ENCODE measurements at regions not wholly inside any gene's neighbourhood (a gene's known extent, or its start where the extent isn't known, plus 50 kb on each side); places are given as distances from the start of the nearest gene placed in this dataset.
"Not testable (repeated sequence)": the region's sequence is repeated elsewhere in the genome, so short reads cannot be mapped to it uniquely, and the experiment has no call there.

DNA sequence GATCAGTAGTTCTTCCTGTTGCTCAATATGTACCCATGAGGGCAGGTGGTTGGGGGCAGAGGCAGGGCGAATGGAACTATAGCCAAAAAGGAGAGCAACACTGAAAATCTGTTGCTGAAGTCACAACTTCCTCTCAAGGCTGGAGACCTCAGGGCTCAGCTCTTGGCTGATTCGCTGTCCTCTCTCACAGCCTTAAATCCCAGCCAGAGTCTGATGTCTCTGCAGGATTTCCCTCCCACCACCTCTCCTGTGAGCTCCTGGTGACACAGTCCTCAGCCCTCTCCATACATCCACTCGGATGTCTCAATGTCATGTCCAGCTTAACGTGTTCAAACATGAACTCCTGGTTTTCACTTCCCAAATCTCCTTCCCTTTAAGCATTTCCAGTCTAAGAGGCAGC lies 218.7 kb upstream of the FAM240B start:
- not testable (repeated sequence) for H3K9me3 ChIP-seq, ATAC-seq
- 50 to 74% (median 50%) methylated on average over 1 of the region's 4 CpGs for WGBS, 3 donors

DNA sequence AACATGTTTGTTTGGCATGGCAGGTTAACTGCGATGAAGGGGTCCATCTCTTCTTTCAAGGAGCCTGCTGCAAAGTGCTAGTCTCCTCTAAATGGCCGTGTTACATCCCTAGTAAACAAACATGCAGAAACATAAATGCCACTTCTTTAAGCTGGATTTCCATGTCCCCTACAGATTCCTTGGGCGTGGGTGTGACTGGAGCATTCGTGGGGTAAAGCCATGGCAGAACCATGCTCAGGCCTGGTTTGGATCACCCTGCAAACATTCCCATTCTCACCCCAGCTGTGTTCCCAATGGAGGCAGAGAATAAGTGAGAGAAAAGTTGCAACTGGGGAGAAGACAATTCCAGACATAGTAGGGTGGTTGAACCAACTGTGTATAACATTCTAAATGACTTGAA lies 208.0 kb upstream of the FAM240B start:
- H3K27ac ChIP-seq; H3K4me3 ChIP-seq; H3K4me1 ChIP-seq; DNase-seq; H3K9me3 ChIP-seq; intact Hi-C loops (cut with DNase I); ATAC-seq; H3K36me3 ChIP-seq (ENCODE audit: insufficient read depth in 1 of 2, low read depth in 1 of 2); H3K27me3 ChIP-seq (ENCODE audit: insufficient read depth in 3 of 3, low read length in 2 of 3): not testable (repeated sequence)
- 64 to 72% (median 67%) methylated on average over 2 of the region's 4 CpGs for WGBS, 3 donors

More for the DNA sequence above, 218.7 kb upstream of the FAM240B start:
- H3K27me3 ChIP-seq (ENCODE audit: insufficient read depth in 3 of 3, low read length in 2 of 3); intact Hi-C loops (cut with DNase I); H3K4me3 ChIP-seq; H3K4me1 ChIP-seq; H3K36me3 ChIP-seq (ENCODE audit: insufficient read depth in 1 of 2, low read depth in 1 of 2); H3K27ac ChIP-seq; DNase-seq: not testable (repeated sequence)

DNA sequence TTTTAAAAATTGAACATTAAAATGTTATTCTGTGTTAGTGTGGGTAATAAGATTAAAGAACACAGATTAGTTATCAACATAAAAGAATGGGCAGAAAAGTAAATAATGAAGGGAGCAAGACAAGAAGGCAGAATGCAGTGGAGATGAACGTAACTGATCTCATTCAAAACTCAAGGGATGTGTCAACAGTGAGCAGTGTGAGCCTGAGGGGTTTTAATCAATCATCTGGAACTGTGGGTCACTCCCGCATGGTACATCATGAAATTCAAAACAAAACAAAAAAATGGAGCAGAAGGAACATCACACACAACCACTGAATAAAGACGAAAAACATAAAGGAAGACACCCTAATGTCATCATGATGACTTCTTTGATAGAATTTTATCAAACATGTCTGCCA lies 206.6 kb upstream of the FAM240B start:
- H3K27ac ChIP-seq; DNase-seq; intact Hi-C loops (cut with DNase I); H3K27me3 ChIP-seq (ENCODE audit: insufficient read depth in 3 of 3, low read length in 2 of 3); H3K36me3 ChIP-seq (ENCODE audit: insufficient read depth in 1 of 2, low read depth in 1 of 2); H3K4me1 ChIP-seq; ATAC-seq; H3K9me3 ChIP-seq; H3K4me3 ChIP-seq: not testable (repeated sequence)
- no CpG with 5 or more reads among the region's 3 CpGs for WGBS, 3 donors

DNA sequence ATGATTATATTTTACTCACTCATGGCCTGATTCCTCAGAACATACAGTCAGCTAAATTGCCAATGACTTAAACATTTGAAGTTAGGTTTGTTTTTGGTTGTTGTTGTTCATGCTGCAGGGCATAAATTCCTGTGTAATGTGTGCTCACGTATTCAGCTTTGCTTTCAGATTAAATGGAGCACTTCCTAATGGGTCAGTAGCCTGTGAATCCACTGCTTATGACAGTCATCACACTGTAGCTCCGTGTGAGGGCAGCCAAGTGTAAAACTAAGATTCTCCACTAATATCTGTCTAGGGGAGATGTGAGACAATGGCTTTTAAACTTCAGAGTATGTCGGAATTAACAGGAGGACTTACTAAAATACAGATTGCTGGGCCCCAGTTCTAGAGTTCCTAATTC lies 201.3 kb upstream of the FAM240B start:
- intact Hi-C loops (cut with DNase I); DNase-seq; H3K4me3 ChIP-seq; H3K27ac ChIP-seq; H3K36me3 ChIP-seq (ENCODE audit: insufficient read depth in 1 of 2, low read depth in 1 of 2); H3K9me3 ChIP-seq; ATAC-seq; H3K27me3 ChIP-seq (ENCODE audit: insufficient read depth in 3 of 3, low read length in 2 of 3); H3K4me1 ChIP-seq: not testable (repeated sequence)
- no CpG with 5 or more reads among the region's 3 CpGs for WGBS, 3 donors

DNA sequence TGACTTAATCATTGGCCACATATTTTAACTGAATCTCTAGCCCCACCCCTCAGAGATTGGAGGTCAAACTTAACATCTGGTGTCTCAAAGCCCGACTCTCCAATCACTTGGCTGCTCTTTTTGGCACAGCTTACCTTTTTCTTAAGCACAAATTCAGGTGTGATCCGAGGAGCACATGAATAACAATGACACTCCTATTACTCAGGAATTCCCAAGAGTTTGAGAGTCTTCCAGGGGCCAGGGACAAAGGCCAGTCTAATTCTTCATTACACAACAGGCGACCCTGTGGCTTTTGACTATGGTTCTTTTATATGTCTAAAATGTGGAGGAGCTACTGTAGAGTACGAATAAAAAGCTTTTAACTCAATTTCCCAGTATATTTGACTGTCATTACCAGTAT lies 190.7 kb upstream of the FAM240B start:
- DNase-seq; H3K36me3 ChIP-seq (ENCODE audit: insufficient read depth in 1 of 2, low read depth in 1 of 2); ATAC-seq; H3K4me1 ChIP-seq; H3K27ac ChIP-seq; H3K4me3 ChIP-seq; H3K27me3 ChIP-seq (ENCODE audit: insufficient read depth in 3 of 3, low read length in 2 of 3); intact Hi-C loops (cut with DNase I); H3K9me3 ChIP-seq: not testable (repeated sequence)
- 47 to 64% (median 53%) methylated on average over 3 of the region's 4 CpGs for WGBS, 3 donors

DNA sequence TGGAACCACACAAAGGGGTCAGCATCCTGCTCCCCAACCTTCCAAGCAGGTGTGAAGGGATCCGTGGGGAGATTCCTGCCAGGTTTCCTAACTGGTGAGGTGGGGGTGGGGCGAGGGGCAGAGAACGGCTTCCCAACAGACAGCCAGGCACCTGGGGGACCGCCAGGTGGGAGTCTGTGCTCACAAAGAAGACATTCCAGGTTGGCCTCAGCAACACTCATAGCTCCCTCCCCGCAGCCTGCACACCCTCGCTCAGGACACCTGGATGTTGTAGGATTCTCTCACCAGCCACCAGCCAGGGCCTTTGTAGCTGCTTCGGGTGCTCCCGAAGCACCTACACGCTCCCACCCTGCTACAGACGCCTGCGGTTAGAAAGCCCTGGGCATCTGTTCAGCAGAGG lies 184.8 kb upstream of the FAM240B start:
- H3K27ac ChIP-seq; H3K4me3 ChIP-seq; H3K36me3 ChIP-seq (ENCODE audit: insufficient read depth in 1 of 2, low read depth in 1 of 2); H3K4me1 ChIP-seq; H3K27me3 ChIP-seq (ENCODE audit: insufficient read depth in 3 of 3, low read length in 2 of 3); ATAC-seq; DNase-seq; intact Hi-C loops (cut with DNase I); H3K9me3 ChIP-seq: not testable (repeated sequence)
- no CpG with 5 or more reads among the region's 11 CpGs for WGBS, 3 donors

DNA sequence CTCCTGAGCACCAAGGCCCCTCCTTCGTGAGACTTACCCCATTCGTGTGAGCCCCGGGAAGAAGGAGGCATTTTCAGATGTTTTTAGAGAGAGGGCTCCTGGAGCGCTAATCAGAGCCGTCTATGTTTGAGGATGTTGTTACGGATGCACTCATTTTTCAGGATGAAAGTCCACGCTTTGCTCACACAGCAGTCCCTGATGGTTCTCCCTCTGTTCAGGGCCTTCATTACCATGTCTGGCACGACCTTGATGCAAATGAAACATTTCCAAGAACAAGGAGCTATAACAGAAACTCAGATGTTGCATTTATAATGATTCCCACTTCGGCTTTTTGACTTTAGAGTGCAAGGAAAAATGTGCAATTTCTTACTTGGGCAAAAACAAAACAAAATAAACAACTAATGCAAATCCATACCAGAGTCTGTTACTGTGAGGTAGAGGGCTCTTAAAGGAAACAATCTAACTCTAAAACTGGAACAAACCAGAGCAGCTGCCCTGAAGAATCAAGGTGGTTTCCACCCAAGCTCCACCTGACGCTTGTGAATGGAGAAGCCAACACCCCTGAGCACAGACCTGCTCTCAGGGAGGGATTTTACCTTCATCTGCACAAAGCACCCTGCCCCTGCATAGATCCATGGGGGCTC lies 181.7 kb upstream of the FAM240B start:
- intact Hi-C loops (cut with DNase I); H3K36me3 ChIP-seq (ENCODE audit: insufficient read depth in 1 of 2, low read depth in 1 of 2); H3K27ac ChIP-seq; H3K4me3 ChIP-seq; H3K9me3 ChIP-seq; DNase-seq; ATAC-seq; H3K4me1 ChIP-seq; H3K27me3 ChIP-seq (ENCODE audit: insufficient read depth in 3 of 3, low read length in 2 of 3): not testable (repeated sequence)
- no CpG with 5 or more reads among the region's 10 CpGs for WGBS, 3 donors

DNA sequence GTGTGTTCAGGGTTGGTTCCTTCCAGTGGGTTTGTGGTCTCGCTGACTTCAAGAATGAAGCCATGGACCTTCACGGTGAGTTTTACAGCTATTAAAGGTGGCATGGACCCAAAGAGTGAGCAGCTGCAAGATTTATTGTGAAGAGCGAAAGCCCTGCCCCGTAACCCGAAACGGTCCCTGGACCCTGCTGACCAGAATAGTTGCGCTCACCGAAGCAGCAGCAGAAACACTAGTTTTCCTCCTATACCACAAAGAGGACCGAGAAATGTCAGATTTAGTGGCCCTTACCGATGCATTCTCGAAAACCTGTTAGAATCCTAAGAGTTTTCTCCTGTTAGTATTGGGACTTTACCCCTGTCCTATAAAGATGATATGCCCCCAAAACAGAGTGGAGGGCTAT lies 176.5 kb upstream of the FAM240B start:
- DNase-seq; H3K4me3 ChIP-seq; H3K9me3 ChIP-seq; H3K4me1 ChIP-seq; H3K36me3 ChIP-seq (ENCODE audit: insufficient read depth in 1 of 2, low read depth in 1 of 2); ATAC-seq; H3K27ac ChIP-seq; intact Hi-C loops (cut with DNase I); H3K27me3 ChIP-seq (ENCODE audit: insufficient read depth in 3 of 3, low read length in 2 of 3): not testable (repeated sequence)
- 40 to 44% methylated on average over 2 to 9 of the region's 11 CpGs; no CpG with 5 or more reads in 1 of the 3 donors for WGBS, 3 donors

- H3K4me1 ChIP-seq; intact Hi-C loops (cut with DNase I); H3K4me3 ChIP-seq; DNase-seq; H3K27me3 ChIP-seq (ENCODE audit: insufficient read depth in 3 of 3, low read length in 2 of 3); ATAC-seq; H3K27ac ChIP-seq; H3K9me3 ChIP-seq; H3K36me3 ChIP-seq (ENCODE audit: insufficient read depth in 1 of 2, low read depth in 1 of 2): not testable (repeated sequence)
- no CpG with 5 or more reads among the region's 1 CpG for WGBS, 3 donors
Measured at GRCh38 chr9:38895227-38895626, 175.3 kb upstream of the FAM240B start.

DNA sequence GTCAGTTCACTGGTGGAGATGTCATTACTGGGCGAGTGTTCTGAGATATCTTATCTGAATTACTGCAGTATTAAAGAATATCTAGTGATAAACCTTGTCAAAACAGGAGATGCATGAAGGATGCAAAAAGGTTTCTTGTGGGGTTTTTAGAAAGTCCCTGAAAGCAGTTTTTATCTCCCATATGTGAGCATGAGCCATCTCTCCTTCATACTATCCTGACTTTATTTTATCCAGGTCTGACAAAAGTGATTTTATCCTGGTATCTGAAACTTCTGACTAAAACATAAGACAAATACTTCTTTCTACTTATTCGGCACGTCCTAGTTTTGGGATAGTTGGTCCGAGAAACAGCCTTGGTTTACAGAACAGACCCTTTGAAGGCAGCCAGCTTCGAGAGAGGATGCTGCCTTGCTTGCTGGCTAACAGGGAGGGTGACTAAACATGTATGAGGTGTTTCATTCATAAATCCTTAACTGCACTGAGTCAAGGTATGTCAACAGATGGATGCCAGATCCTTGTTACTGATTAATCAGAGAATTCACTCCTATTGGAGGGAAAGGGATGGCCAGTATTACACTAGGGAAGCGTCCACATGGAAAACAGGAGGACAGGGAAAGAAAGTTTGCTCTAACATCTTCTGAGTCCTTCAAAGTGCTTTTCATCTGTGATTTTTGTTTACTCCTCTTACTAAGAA lies 172.8 kb upstream of the FAM240B start:
- intact Hi-C loops (cut with DNase I); H3K27ac ChIP-seq; H3K4me1 ChIP-seq; H3K27me3 ChIP-seq (ENCODE audit: insufficient read depth in 3 of 3, low read length in 2 of 3); DNase-seq; H3K4me3 ChIP-seq; ATAC-seq; H3K36me3 ChIP-seq (ENCODE audit: insufficient read depth in 1 of 2, low read depth in 1 of 2); H3K9me3 ChIP-seq: not testable (repeated sequence)
- 84 to 88% methylated on average over 4 of the region's 6 CpGs; no CpG with 5 or more reads in 1 of the 3 donors for WGBS, 3 donors

DNA sequence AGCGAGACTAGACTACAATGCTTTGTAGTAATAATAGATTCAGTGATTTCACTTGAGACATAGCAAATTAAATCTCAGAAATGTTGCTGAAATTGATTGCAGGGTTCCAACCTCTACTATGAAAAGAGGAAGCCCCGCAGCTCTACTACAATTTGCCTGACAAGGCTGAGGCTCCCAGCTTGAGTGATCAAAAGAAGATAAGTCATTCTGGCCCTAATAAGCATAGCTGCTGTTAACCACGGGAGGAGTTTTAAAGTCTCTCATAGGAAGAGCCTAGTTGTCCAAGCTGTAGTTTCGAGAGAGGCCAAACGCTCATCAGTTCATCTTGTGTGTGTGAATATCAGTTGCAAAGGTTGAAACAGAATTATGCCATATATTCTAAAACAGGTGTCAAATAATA lies 166.1 kb upstream of the FAM240B start:
- H3K4me3 ChIP-seq; ATAC-seq; DNase-seq; H3K36me3 ChIP-seq (ENCODE audit: insufficient read depth in 1 of 2, low read depth in 1 of 2); H3K27ac ChIP-seq; H3K27me3 ChIP-seq (ENCODE audit: insufficient read depth in 3 of 3, low read length in 2 of 3); H3K4me1 ChIP-seq; intact Hi-C loops (cut with DNase I); H3K9me3 ChIP-seq: not testable (repeated sequence)
- 27 to 63% methylated on average over 1 of the region's 5 CpGs; no CpG with 5 or more reads in 1 of the 3 donors for WGBS, 3 donors

Measured in psoas muscle (tissue), 7 donors.